Erythroblast (primary cell): ENCODE measurements at regions not wholly inside any gene's neighbourhood (a gene's known extent, or its start where the extent isn't known, plus 50 kb on each side); places are given as distances from the start of the nearest gene placed in this dataset.

Experiments
- GATA1 ChIP-seq: IDR thresholded peaks from 2 replicates; pipeline ENCODE4 v1.6.1; 2011; ENCODE audit warnings: low read depth, mild to moderate bottlenecking, control low read depth, low read length, moderate library complexity
- POLR2A ChIP-seq: IDR thresholded peaks from 2 replicates; pipeline ENCODE4 v1.6.1; 2011; ENCODE audit warnings: mild to moderate bottlenecking, low read length

DNA sequence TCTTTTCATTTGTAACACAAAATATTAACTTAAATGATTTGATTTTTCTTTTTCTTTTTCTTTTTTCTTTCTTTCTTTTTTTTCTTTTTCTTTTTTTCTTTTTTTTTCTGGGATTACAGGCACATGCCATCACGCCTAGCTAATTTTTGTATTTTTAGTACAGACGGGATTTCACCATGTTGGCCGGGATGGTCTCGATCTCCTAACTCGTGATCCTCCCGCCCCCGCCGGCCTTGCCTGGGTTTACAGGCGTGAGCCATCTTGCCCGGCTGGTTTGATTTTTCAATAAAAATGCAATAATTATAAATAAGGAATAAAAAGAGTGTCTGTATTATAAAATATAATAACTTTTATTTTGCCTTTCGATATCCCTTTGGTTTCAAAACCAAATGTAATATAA, 146.7 kb upstream of the RGS18 start:
- TF ChIP-seq POLR2A: no peak
- no peak for TF ChIP-seq GATA1
